ENCODE measurements at regions not wholly inside any gene's neighbourhood (a gene's known extent, or its start where the extent isn't known, plus 50 kb on each side); places are given as distances from the start of the nearest gene placed in this dataset.

DNA sequence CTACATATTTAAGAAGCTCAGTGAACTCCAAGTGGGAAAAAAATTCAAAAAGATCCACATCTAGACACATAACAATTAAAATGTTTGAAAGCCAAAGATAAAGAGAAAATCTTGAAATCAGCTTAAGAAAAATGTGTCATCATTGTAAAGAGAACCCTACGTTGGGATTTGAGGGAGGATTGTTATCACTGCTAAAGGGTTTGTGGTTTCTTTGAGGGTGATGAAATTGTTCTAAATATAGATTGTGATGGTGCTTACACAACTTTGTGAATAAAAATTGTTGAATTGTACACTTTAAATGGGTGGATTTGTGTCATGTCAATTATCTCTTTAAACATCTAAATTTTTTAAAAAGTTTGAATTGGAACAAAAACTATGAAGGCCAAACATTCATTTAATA lies 92.2 kb upstream of the ADAMTS19 start:
- Histone ChIP-seq H3K27ac (ENCODE audit: low read length) (no peak overlapping the region), H3K27me3 (ENCODE audit: insufficient read depth, low read depth, low read length) (no peaks in the 10 kb centered on the region), H3K9me3 (ENCODE audit: low read length) (no peaks in the 10 kb centered on the region), H2AFZ (ENCODE audit: low read depth, low read length) (no peak overlapping the region), H3K36me3 (ENCODE audit: insufficient read depth, low read length) (no peaks in the 10 kb centered on the region), H4K20me1 (ENCODE audit: insufficient read depth) (no peaks in the 10 kb centered on the region), H3K79me2 (replicated peaks; ENCODE audit: insufficient read depth, low read length) (no peaks in the 10 kb centered on the region), H3F3A (ENCODE audit: insufficient read depth, low read length, poor library complexity, severe bottlenecking) (no peaks in the 10 kb centered on the region), H3K4me3 (ENCODE audit: low read length) (no peak overlapping the region), H3K4me2 (ENCODE audit: low read length) (no peak overlapping the region), H3K9ac (ENCODE audit: low read length) (no peak overlapping the region), H3K9me2 (ENCODE audit: insufficient read depth, low read length) (no peaks in the 10 kb centered on the region)
- TF ChIP-seq TAF1 (IDR thresholded peaks at IDR 0.05; ENCODE audit: low read depth), result no peak
- no peak for TF ChIP-seq SMC3 (conservative IDR thresholded peaks at IDR 0.05; ENCODE audit: poor library complexity)
- TF ChIP-seq, protein P1, sequence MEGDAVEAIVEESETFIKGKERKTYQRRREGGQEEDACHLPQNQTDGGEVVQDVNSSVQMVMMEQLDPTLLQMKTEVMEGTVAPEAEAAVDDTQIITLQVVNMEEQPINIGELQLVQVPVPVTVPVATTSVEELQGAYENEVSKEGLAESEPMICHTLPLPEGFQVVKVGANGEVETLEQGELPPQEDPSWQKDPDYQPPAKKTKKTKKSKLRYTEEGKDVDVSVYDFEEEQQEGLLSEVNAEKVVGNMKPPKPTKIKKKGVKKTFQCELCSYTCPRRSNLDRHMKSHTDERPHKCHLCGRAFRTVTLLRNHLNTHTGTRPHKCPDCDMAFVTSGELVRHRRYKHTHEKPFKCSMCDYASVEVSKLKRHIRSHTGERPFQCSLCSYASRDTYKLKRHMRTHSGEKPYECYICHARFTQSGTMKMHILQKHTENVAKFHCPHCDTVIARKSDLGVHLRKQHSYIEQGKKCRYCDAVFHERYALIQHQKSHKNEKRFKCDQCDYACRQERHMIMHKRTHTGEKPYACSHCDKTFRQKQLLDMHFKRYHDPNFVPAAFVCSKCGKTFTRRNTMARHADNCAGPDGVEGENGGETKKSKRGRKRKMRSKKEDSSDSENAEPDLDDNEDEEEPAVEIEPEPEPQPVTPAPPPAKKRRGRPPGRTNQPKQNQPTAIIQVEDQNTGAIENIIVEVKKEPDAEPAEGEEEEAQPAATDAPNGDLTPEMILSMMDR (IDR thresholded peaks at IDR 0.05; ENCODE audit: poor library complexity, severe bottlenecking), result no peak
- TF ChIP-seq RAD21 (conservative IDR thresholded peaks at IDR 0.05), result no peak
- no peak for TF ChIP-seq POLR2AphosphoS5 (IDR thresholded peaks at IDR 0.05)
- TF ChIP-seq EP300 (conservative IDR thresholded peaks at IDR 0.05; ENCODE audit: poor library complexity, severe bottlenecking), result no peak
- no peak for TF ChIP-seq MXI1 (conservative IDR thresholded peaks at IDR 0.05; ENCODE audit: poor library complexity, severe bottlenecking)

DNA sequence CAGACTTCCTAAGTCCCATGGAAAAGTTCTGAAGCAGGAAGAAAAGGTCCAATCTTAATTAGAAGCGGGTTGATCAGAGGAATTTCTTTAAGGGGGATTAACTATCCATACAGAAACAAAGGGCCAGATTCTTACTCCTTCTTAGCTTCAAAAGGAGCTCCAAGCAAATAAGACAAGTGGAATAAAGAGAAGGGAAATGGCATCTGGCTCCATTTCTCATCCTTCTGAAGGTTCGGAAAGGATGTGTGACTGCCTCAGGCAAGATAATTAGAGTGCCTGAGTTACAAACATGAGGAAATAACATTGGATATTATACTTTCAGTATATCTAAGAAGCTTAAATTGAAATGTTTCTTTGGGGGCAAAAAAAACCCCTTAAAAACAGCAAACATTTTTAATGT lies 88.1 kb upstream of the ADAMTS19 start:
- Histone ChIP-seq H2AFZ (ENCODE audit: low read depth, low read length) (no peak overlapping the region), H4K20me1 (ENCODE audit: insufficient read depth) (no peaks in the 10 kb centered on the region), H3K9ac (ENCODE audit: low read length) (no peak overlapping the region), H3F3A (ENCODE audit: insufficient read depth, low read length, poor library complexity, severe bottlenecking) (no peaks in the 10 kb centered on the region), H3K36me3 (ENCODE audit: insufficient read depth, low read length) (no peaks in the 10 kb centered on the region), H3K27me3 (ENCODE audit: insufficient read depth, low read depth, low read length) (no peaks in the 10 kb centered on the region), H3K27ac (ENCODE audit: low read length) (no peak overlapping the region), H3K9me2 (ENCODE audit: insufficient read depth, low read length) (no peaks in the 10 kb centered on the region), H3K9me3 (ENCODE audit: low read length) (no peaks in the 10 kb centered on the region), H3K4me3 (ENCODE audit: low read length) (no peak overlapping the region), H3K79me2 (replicated peaks; ENCODE audit: insufficient read depth, low read length) (no peaks in the 10 kb centered on the region), H3K4me2 (ENCODE audit: low read length) (no peak overlapping the region)
- TF ChIP-seq RAD21 (conservative IDR thresholded peaks at IDR 0.05) (no peak), EZH2 (IDR thresholded peaks at IDR 0.05; ENCODE audit: borderline replicate concordance, insufficient read depth, low read length, poor library complexity, severe bottlenecking) (no peak), TAF1 (IDR thresholded peaks at IDR 0.05; ENCODE audit: low read depth) (no peak), EP300 (conservative IDR thresholded peaks at IDR 0.05; ENCODE audit: poor library complexity, severe bottlenecking) (no peak), SMC3 (conservative IDR thresholded peaks at IDR 0.05; ENCODE audit: poor library complexity) (no peak)

DNA sequence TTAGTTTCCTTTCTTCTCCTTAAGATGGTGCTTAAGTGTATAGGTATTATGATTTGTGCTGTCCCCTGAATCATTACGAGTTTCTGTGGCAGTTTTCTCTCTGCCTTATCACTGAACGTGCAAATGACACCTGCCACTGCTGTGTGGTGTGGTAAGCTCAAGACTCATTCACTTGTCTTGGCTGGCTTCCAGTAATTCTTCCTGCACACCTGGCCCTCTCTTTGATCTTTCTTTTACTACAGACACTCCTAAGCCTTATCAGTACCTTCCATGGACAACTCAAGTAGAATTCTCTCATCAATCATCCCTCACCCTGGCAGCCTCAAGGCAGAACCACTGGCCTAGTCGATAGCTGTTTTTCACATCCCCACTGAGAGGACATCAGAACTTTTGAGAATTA lies 82.6 kb upstream of the ADAMTS19 start:
- Histone ChIP-seq H3K27ac (ENCODE audit: low read length) (no peak overlapping the region), H3K27me3 (ENCODE audit: insufficient read depth, low read depth, low read length) (no peaks in the 10 kb centered on the region), H4K20me1 (ENCODE audit: insufficient read depth) (no peaks in the 10 kb centered on the region), H3F3A (ENCODE audit: insufficient read depth, low read length, poor library complexity, severe bottlenecking) (no peaks in the 10 kb centered on the region), H3K9me3 (ENCODE audit: low read length) (no peaks in the 10 kb centered on the region), H3K9ac (ENCODE audit: low read length) (no peak overlapping the region), H3K9me2 (ENCODE audit: insufficient read depth, low read length) (no peaks in the 10 kb centered on the region), H3K79me2 (replicated peaks; ENCODE audit: insufficient read depth, low read length) (no peaks in the 10 kb centered on the region), H2AFZ (ENCODE audit: low read depth, low read length) (no peak overlapping the region), H3K4me2 (ENCODE audit: low read length) (no peak overlapping the region), H3K36me3 (ENCODE audit: insufficient read depth, low read length) (no peaks in the 10 kb centered on the region), H3K4me3 (ENCODE audit: low read length) (no peak overlapping the region)
- TF ChIP-seq MXI1 (conservative IDR thresholded peaks at IDR 0.05; ENCODE audit: poor library complexity, severe bottlenecking) (no peak), RAD21 (conservative IDR thresholded peaks at IDR 0.05) (no peak), POLR2AphosphoS5 (IDR thresholded peaks at IDR 0.05) (peak; percentile 15)
- TF ChIP-seq, protein P2, sequence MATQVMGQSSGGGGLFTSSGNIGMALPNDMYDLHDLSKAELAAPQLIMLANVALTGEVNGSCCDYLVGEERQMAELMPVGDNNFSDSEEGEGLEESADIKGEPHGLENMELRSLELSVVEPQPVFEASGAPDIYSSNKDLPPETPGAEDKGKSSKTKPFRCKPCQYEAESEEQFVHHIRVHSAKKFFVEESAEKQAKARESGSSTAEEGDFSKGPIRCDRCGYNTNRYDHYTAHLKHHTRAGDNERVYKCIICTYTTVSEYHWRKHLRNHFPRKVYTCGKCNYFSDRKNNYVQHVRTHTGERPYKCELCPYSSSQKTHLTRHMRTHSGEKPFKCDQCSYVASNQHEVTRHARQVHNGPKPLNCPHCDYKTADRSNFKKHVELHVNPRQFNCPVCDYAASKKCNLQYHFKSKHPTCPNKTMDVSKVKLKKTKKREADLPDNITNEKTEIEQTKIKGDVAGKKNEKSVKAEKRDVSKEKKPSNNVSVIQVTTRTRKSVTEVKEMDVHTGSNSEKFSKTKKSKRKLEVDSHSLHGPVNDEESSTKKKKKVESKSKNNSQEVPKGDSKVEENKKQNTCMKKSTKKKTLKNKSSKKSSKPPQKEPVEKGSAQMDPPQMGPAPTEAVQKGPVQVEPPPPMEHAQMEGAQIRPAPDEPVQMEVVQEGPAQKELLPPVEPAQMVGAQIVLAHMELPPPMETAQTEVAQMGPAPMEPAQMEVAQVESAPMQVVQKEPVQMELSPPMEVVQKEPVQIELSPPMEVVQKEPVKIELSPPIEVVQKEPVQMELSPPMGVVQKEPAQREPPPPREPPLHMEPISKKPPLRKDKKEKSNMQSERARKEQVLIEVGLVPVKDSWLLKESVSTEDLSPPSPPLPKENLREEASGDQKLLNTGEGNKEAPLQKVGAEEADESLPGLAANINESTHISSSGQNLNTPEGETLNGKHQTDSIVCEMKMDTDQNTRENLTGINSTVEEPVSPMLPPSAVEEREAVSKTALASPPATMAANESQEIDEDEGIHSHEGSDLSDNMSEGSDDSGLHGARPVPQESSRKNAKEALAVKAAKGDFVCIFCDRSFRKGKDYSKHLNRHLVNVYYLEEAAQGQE (IDR thresholded peaks at IDR 0.05; ENCODE audit: borderline replicate concordance), result no peak
- TF ChIP-seq, protein P1 (IDR thresholded peaks at IDR 0.05; ENCODE audit: poor library complexity, severe bottlenecking), result no peak
